ENCODE measurements at regions not wholly inside any gene's neighbourhood (a gene's known extent, or its start where the extent isn't known, plus 50 kb on each side); places are given as distances from the start of the nearest gene placed in this dataset.

DNA sequence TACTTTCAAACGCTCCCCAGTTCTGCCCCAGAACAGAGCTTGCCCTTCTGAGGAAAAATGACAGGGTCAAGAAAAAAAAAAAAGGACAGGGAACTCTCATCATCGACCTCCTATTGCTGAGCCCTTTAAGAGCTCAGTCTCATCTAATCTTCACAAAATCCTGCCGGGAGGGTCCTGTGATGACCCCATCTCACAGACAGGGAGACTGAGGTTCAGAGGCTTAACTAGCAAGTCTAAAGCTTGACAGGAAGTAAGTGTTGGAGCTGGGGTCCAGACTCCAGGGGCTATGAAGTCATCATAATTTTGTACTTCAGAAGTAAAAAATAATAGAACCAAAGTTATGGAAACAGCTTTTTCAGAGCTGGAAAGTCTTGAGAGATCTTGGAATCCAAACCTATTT, 171.1 kb upstream of the MYCN start:
- Mint-ChIP-seq H3K9me3 (no peaks in the 10 kb centered on the region), H3K36me3 (no peaks in the 10 kb centered on the region), H3K4me1 (no peaks in the 10 kb centered on the region), H3K27ac (no peak overlapping the region), H3K4me3 (no peak overlapping the region), H3K27me3 (ENCODE audit: low read depth in 2 of 2) (peaks cover 0 to 3% of the 10 kb centered on the region in 2 donors)
- H3K4me1 ChIP-seq (ENCODE audit: control insufficient read depth, insufficient read depth, low read length) = no peaks in the 10 kb centered on the region
- H3K27me3 ChIP-seq (ENCODE audit: control insufficient read depth, insufficient read depth, low read length) = no peaks in the 10 kb centered on the region
- ATAC-seq (no peak), DNase-seq (no peak)
- intact Hi-C loops (cut with micrococcal nuclease) = no loop called here
- 85% methylated on average over 2 of the region's 3 CpGs for WGBS (ENCODE audit: insufficient coverage)
- no peak overlapping the region for H3K4me3 ChIP-seq (ENCODE audit: low read length)
- H3K36me3 ChIP-seq (ENCODE audit: control insufficient read depth, insufficient read depth, low read length) = no peaks in the 10 kb centered on the region
- no peaks in the 10 kb centered on the region for H3K9me3 ChIP-seq (ENCODE audit: control insufficient read depth, insufficient read depth, low read length)
- TF ChIP-seq, protein P1, sequence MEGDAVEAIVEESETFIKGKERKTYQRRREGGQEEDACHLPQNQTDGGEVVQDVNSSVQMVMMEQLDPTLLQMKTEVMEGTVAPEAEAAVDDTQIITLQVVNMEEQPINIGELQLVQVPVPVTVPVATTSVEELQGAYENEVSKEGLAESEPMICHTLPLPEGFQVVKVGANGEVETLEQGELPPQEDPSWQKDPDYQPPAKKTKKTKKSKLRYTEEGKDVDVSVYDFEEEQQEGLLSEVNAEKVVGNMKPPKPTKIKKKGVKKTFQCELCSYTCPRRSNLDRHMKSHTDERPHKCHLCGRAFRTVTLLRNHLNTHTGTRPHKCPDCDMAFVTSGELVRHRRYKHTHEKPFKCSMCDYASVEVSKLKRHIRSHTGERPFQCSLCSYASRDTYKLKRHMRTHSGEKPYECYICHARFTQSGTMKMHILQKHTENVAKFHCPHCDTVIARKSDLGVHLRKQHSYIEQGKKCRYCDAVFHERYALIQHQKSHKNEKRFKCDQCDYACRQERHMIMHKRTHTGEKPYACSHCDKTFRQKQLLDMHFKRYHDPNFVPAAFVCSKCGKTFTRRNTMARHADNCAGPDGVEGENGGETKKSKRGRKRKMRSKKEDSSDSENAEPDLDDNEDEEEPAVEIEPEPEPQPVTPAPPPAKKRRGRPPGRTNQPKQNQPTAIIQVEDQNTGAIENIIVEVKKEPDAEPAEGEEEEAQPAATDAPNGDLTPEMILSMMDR (IDR thresholded peaks at IDR 0.05) = no peak
- no peak overlapping the region for H3K27ac ChIP-seq (ENCODE audit: low read length)

DNA sequence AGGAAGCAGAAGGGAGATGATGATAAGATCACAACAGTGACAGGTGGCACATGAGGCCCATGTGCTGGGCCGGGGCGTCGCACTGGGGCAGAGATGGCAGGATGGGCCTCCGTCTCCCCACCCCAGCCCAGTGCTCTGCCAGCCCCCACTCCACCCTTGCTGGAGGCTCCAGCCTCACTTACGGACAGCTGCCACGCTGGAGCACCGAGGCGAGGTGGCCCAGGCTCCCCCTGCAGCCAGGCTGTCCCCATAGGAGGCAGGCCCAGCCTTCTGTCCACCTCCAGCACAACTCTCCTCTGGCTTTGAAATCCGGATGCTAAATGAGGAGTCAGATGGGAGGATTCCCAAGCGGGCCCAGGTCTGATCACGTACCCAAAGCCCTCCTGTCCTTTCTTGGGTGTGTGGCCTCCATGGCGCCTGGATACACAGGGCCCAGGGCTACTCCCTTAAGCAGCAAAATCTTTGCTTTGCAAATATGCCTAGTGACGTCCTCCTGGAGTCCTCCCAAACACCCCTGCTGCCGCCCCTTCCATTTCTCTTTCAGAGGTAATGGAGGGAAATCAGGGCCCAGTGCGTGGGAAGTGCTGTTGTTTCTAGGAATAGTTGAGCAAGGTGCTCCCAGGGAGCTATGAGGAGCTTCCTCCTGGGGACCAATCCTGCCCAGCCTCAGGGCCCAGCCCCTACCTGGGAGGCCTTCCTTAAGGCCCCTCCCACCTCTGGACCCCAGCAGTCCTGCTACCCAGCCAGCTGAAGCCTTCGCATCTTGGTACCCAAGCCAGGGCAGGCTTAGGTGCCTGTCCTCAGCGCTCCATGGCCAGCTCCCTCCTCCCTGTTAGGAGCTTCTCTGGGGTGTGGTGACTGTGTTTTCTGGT, 170.4 kb upstream of the MYCN start:
- Histone ChIP-seq H3K27me3 (ENCODE audit: control insufficient read depth, insufficient read depth, low read length) (no peaks in the 10 kb centered on the region), H3K36me3 (ENCODE audit: control insufficient read depth, insufficient read depth, low read length) (no peaks in the 10 kb centered on the region), H3K27ac (ENCODE audit: low read length) (no peak overlapping the region), H3K4me1 (ENCODE audit: control insufficient read depth, insufficient read depth, low read length) (no peaks in the 10 kb centered on the region), H3K4me3 (ENCODE audit: low read length) (no peak overlapping the region), H3K9me3 (ENCODE audit: control insufficient read depth, insufficient read depth, low read length) (no peaks in the 10 kb centered on the region)
- Mint-ChIP-seq H3K27me3 (ENCODE audit: low read depth in 2 of 2) (peaks cover 0 to 3% of the 10 kb centered on the region in 2 donors), H3K4me1 (no peaks in the 10 kb centered on the region), H3K36me3 (no peaks in the 10 kb centered on the region), H3K27ac (no peak overlapping the region), H3K4me3 (no peak overlapping the region), H3K9me3 (no peaks in the 10 kb centered on the region)
- DNase-seq = no peak
- intact Hi-C loops (cut with micrococcal nuclease) = no loop called here
- 70% methylated on average over 17 of the region's 17 CpGs for WGBS (ENCODE audit: insufficient coverage)
- TF ChIP-seq, protein P1 (IDR thresholded peaks at IDR 0.05) = no peak
- ATAC-seq = no peak

DNA sequence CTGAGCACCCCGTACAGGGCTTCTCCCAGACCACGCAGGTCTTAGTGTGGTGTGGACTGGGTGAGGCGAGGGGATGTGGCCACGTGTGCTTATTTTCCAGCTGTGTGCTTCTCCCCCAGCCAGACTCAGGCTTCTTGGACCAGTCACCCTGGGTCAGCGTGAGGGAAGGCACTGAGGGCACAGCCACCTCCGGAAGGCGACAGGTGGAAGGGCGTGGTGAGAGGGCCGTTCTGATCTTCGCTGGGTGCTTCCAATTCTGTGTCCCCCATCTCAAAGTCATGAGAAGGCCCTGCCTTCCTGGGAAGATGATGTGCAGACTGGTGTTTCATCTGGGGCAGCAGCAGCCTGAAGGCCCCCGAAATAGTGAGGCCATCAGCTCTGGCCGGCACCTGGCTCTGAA, 169.7 kb upstream of the MYCN start:
- intact Hi-C loops (cut with micrococcal nuclease) = no loop called here
- Histone ChIP-seq H3K27me3 (ENCODE audit: control insufficient read depth, insufficient read depth, low read length) (no peaks in the 10 kb centered on the region), H3K27ac (ENCODE audit: low read length) (no peak overlapping the region), H3K4me1 (ENCODE audit: control insufficient read depth, insufficient read depth, low read length) (no peaks in the 10 kb centered on the region), H3K36me3 (ENCODE audit: control insufficient read depth, insufficient read depth, low read length) (no peaks in the 10 kb centered on the region), H3K4me3 (ENCODE audit: low read length) (no peak overlapping the region), H3K9me3 (ENCODE audit: control insufficient read depth, insufficient read depth, low read length) (no peaks in the 10 kb centered on the region)
- Mint-ChIP-seq H3K27ac (no peak overlapping the region), H3K4me3 (no peak overlapping the region), H3K27me3 (ENCODE audit: low read depth in 2 of 2) (peaks cover 0 to 3% of the 10 kb centered on the region in 2 donors), H3K36me3 (no peaks in the 10 kb centered on the region), H3K4me1 (no peaks in the 10 kb centered on the region), H3K9me3 (no peaks in the 10 kb centered on the region)
- ATAC-seq (no peak), DNase-seq (no peak)
- TF ChIP-seq, protein P1 (IDR thresholded peaks at IDR 0.05) = no peak
- WGBS (ENCODE audit: insufficient coverage) = 80% methylated on average over 12 of the region's 12 CpGs

DNA sequence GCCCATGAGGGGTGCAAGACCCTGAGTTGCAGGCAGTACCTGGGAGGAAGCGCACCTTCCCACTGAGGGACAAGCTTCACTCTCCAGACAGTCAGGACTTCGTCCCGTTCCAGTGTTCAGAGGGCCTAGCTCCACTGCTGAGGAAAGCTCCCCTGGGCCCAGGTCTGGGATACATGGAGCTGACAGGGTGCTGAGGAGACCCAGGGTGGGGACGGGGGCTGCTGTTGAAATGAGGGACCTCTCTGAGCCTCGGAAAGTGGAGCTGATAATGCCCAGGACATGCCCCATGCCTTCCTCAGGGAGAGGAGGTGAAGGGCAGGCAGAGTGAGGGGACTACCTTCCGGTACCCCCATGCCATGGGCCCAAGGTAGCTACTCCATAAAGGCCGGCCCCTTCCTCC, 169.2 kb upstream of the MYCN start:
- H3K4me1 ChIP-seq (ENCODE audit: control insufficient read depth, insufficient read depth, low read length) = no peaks in the 10 kb centered on the region
- H3K4me3 ChIP-seq (ENCODE audit: low read length) = no peak overlapping the region
- H3K9me3 Mint-ChIP-seq = no peaks in the 10 kb centered on the region
- TF ChIP-seq, protein P1 (IDR thresholded peaks at IDR 0.05) = no peak
- ATAC-seq = no peak
- no peak for DNase-seq
- intact Hi-C loops (cut with micrococcal nuclease) = no loop called here
- no peak overlapping the region for H3K27ac Mint-ChIP-seq
- H3K27me3 Mint-ChIP-seq (ENCODE audit: low read depth in 2 of 2) = peaks cover 0 to 3% of the 10 kb centered on the region in 2 donors
- no peaks in the 10 kb centered on the region for H3K27me3 ChIP-seq (ENCODE audit: control insufficient read depth, insufficient read depth, low read length)
- WGBS (ENCODE audit: insufficient coverage) = 83% methylated on average over 6 of the region's 7 CpGs
- H3K36me3 Mint-ChIP-seq = no peaks in the 10 kb centered on the region
- H3K36me3 ChIP-seq (ENCODE audit: control insufficient read depth, insufficient read depth, low read length) = no peaks in the 10 kb centered on the region
- no peaks in the 10 kb centered on the region for H3K9me3 ChIP-seq (ENCODE audit: control insufficient read depth, insufficient read depth, low read length)
- H3K27ac ChIP-seq (ENCODE audit: low read length) = no peak overlapping the region
- no peak overlapping the region for H3K4me3 Mint-ChIP-seq
- no peaks in the 10 kb centered on the region for H3K4me1 Mint-ChIP-seq
